HG02852 (cell line): ENCODE measurements at regions not wholly inside any gene's neighbourhood (a gene's known extent, or its start where the extent isn't known, plus 50 kb on each side); places are given as distances from the start of the nearest gene placed in this dataset.

ENCODE experiments used
- ATAC-seq: cut with Tn5 transposase; IDR thresholded peaks from one replicate; pipeline ENCODE4 v1.9.1; 2021; ENCODE audit warnings: mild to moderate bottlenecking, moderate library complexity; ENCODE audit not compliant: unreplicated experiment

GRCh38 chr3:70899816-70900215 lies 587.4 kb upstream of the MDFIC2 start:
- no peak for ATAC-seq

- ATAC-seq: no peak
Observed at GRCh38 chr3:70890020-70890394, 577.6 kb upstream of the MDFIC2 start.

- ATAC-seq: no peak
Observed at GRCh38 chr3:70889162-70890019, 577.0 kb upstream of the MDFIC2 start.

DNA sequence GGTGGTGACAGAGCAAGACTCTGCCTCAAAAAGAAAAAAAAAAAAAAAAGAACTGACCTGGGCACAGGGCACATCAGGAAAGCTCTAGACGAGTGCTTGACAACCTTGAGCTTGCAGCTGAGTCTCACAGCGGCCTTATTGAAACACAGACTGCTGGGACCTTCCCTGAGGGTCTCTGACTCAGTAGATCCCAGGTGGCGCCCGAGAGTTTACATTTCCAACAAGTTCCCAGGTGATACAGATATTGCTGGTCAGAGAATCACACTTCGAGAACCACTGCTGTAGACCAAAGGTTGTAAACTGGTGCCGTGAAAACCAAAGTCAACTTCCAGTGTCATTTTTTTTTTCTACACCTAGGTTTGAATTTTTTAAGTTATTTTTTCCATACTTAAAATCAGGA lies 573.2 kb upstream of the MDFIC2 start:
- no peak for ATAC-seq

DNA sequence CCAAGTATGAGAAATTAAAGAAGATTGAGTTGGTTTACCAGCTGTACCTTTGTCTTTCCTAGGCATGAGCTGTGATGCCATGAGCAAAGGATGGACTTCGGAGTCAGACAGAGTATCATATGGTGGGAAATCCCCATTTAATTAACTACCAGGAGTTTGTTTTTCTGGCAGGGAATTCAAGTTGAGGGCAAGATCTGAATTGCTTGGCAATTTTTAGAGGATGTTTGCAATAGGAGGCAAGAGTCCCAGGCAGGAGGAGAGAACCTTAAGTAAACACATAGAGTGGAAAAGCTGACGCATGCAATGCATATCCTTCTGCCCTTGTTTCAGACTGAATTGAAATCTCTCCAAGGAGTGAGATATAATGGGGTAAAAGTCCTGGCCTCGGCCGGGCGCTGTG lies 569.7 kb upstream of the MDFIC2 start:
- no peak for ATAC-seq

GRCh38 chr3:70880421-70880820 lies 568.0 kb upstream of the MDFIC2 start:
- no peak for ATAC-seq

- no peak for ATAC-seq
Observed at GRCh38 chr3:70876154-70876553, 563.7 kb upstream of the MDFIC2 start.

DNA sequence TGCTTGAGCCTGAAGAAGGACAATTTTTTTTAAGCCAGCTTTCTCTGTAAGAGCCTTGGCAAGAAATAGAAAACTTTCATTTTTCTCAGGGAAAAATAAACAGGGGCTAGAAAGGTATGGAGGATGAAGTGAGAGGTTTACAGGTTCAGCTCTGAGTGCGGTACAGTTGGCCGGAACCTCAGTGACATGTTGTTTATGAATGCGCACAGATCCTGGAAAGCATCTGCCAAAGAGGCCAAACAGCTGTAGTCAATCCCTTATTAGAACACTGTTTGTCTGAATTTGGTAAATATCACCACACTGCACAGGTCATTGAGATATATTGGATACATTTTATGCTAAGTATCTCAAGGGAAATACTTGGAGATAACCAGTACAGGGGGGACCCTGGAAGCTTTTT lies 561.8 kb upstream of the MDFIC2 start:
- no peak for ATAC-seq

DNA sequence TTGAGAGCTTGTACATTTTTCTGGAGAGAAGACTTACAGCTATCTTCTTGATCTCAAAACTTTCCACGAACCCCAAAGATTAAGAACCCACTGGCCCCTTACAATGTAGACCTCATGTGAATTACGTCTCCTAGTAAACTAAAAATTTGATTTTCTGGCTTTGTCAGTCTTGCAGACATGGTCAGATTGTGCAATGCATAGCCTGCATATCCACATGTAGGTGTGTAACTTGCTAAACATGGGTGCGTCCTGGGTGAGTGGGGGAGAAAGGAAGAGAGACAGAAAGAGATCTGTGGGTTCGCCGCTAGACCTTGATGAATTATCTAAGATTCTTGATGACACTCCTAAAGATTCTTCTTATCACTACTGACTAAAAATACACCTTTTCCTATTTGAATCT lies 561.2 kb upstream of the MDFIC2 start:
- no peak for ATAC-seq

GRCh38 chr3:70871909-70872656 lies 559.6 kb upstream of the MDFIC2 start:
- no peak for ATAC-seq

DNA sequence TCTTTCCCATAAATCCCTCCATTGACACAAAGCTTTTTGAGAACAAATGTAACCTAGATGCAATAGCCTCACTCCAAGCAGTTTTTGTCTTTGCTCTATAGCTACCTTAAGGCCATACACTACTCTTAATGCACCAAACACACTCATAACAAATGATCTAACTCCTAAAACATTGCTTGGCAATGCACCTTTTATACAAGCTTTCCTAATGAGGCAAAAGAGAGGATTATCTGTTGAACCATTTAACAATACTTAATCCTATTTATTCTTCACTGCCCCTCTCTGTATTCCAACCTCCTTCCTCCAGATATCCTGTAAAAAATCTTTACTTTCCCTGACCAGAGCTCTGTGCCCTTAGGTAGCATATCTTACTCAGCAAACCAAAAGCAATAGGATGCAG lies 558.1 kb upstream of the MDFIC2 start:
- no peak for ATAC-seq

- no peak for ATAC-seq
Observed at GRCh38 chr3:70868561-70868960, 556.1 kb upstream of the MDFIC2 start.

GRCh38 chr3:70863049-70863448 lies 550.6 kb upstream of the MDFIC2 start:
- no peak for ATAC-seq

DNA sequence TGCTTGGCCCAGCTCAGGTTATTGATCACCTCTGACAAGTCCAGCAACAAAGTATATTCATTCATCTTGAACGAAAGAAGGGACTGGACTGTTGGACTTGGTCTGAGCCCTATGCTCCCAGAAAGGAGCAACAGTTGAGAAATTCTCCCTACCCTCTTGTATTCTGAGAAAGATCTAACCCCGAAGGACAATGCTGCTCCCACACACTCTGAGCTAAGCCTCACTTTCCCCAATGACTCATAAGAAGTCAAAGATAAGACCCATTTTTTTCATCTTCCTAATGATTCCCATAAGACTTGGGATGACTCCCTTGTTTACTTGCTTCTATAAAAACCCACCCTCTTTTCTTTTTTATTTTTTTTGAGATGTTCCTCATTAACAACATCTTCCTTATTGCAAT lies 549.4 kb upstream of the MDFIC2 start:
- ATAC-seq: no peak

GRCh38 chr3:70861234-70861633 lies 548.8 kb upstream of the MDFIC2 start:
- ATAC-seq: no peak

DNA sequence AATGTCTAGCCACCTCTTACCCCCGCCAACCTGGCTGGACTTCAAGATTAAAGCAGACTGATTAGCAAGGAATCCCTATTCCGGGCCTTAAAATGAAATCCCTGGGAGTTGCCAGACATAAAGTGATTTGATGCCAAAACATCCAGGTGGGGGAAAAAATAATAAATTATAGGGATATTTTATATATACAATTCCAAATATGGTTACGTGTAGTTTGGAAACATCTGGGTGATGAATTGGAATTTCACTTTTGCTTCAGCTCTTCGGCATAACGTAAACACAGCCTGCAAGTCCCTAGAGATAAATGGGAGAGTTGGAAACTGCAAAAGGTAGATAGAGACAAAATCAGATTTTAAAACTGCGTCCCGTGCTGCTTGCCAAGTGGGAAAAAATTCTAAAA lies 545.5 kb upstream of the MDFIC2 start:
- ATAC-seq: no peak

- no peak for ATAC-seq
Observed at GRCh38 chr3:70856414-70857162, 544.1 kb upstream of the MDFIC2 start.

DNA sequence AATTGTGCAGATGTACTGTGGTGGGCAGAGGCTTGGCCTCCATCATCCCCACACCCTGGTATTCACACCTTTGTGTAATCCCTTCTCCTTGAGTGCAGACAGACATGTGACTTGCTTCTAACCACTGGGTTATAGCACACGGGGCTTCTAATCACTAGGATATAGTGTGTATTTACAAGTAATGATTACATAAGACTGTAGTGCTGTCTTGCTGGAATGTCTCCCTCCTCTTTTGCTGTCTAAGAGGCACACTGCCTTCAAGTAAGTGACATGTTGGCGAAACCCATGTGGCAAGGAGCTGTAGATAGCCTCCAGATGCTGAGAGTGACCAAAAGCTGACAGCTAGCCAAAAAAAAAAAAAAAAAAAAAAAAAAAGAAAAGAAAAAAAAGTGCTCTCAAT lies 542.7 kb upstream of the MDFIC2 start:
- ATAC-seq: no peak

- ATAC-seq: no peak
Observed at GRCh38 chr3:70854108-70854507, 541.7 kb upstream of the MDFIC2 start.

- ATAC-seq: no peak
Observed at GRCh38 chr3:70853161-70853944, 540.9 kb upstream of the MDFIC2 start.
